IgD-negative memory B cell (primary cell): ENCODE measurements at regions not wholly inside any gene's neighbourhood (a gene's known extent, or its start where the extent isn't known, plus 50 kb on each side); places are given as distances from the start of the nearest gene placed in this dataset.
A peak's percentile ranks its signal among the peaks of the same experiment; 100 is the strongest.

Source experiments
- H3K27ac Mint-ChIP-seq, 3 donors: one replicate each; pipeline ENCODE4 v1.8.0; 2020 to 2022; ENCODE audit warnings: mild to moderate bottlenecking in 3 of 3, mixed read lengths in 3 of 3, moderate library complexity in 1 of 3
- H3K27me3 Mint-ChIP-seq: one replicate; pipeline ENCODE4 v1.8.0; 2021; ENCODE audit warnings: mixed read lengths
- H3K36me3 Mint-ChIP-seq: one replicate; pipeline ENCODE4 v1.8.0; 2020; ENCODE audit warnings: mild to moderate bottlenecking, mixed read lengths
- H3K4me1 Mint-ChIP-seq, 3 donors: one replicate each; pipeline ENCODE4 v1.8.0; 2020 to 2022; ENCODE audit warnings: mixed read lengths in 3 of 3, mild to moderate bottlenecking in 1 of 3
- H3K4me3 Mint-ChIP-seq, 4 donors: one replicate each; pipeline ENCODE4 v1.8.0; 2020 to 2022; ENCODE audit warnings: mild to moderate bottlenecking in 4 of 4, mixed read lengths in 4 of 4, moderate library complexity in 3 of 4
- H3K9me3 Mint-ChIP-seq, 3 donors: one replicate each; pipeline ENCODE4 v1.8.0; 2020 to 2021; ENCODE audit warnings: mixed read lengths in 3 of 3, mild to moderate bottlenecking in 1 of 3

DNA sequence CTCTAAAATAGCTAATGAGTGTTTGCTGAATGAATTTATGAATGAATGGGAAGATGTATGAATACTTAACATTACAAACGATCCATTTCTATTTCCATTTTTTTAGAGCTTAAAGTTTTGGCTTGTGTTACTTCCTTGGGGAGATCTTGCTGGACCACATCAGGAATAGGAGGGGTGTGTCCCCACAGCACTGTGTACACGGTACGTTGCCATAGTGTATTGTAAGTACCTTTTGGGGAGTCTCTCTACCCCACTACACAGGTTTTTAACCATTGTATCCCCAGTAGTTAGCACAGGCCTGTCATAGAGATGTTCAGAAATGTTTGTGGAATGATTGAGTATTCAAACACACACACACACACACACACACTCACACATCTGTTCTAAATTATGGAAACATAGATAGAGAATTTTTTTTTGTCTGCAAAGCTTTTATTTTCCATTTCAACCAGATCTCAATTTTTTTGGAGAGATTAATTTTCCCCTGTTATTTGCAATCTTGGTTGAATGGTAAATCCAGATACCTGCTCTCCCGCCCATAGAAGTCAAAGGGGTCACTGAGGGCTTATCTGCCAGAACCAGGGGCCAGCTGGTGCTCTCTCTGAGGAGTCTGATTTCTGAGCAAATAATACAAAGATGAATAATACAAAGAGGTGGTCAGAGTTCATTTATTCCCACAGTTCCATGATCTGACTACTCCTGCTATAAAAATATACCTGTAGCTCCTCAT, 471.0 kb downstream of the INSC start:
- Mint-ChIP-seq H3K4me1 (no peaks in the 10 kb centered on the region), H3K36me3 (no peaks in the 10 kb centered on the region), H3K27me3 (no peaks in the 10 kb centered on the region), H3K27ac (no peak overlapping the region), H3K9me3 (peaks cover 0 to 2% (median 2%) of the 10 kb centered on the region in 3 donors), H3K4me3 (no peak overlapping the region)

DNA sequence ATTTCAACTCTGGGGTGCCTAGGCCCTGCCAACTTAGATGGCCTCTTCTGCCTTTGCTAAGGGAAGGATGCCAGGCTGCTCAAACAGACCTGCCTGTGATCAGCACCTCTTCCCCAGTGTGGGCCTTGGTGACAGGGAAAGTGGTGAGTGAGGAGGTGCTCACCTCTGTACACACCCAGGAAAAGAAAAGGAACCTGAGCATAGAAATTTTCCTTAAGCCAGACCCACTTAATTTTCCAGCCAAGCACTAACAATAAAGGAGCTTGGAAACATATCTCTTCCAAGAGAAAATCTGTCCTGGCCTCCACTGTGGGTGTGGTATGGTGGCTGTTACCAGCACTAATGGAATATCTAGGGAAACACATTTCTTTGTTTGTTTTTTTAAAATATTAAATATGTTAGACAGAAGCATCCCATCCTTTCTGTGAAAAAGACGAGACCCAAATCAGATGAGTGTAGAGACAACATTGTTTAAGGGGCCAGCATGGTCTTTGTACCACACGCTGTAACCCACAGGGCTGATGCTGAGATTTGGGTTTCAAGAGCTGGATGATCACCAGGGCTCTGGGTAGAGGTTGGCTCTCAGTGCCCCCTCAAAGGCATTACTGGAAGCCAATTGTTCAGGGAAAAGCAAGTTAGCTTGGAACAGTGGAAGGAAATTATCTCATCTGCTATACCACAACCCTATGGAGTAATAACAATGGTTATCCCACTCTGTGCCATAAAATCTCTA, 472.2 kb downstream of the INSC start:
- Mint-ChIP-seq H3K4me1 (no peaks in the 10 kb centered on the region), H3K9me3 (peaks cover 0 to 3% (median 2%) of the 10 kb centered on the region in 3 donors), H3K27me3 (no peaks in the 10 kb centered on the region), H3K27ac (no peak overlapping the region), H3K4me3 (no peak overlapping the region), H3K36me3 (no peaks in the 10 kb centered on the region)

- Mint-ChIP-seq H3K36me3 (no peaks in the 10 kb centered on the region), H3K4me1 (no peaks in the 10 kb centered on the region), H3K4me3 (no peak overlapping the region), H3K9me3 (peaks cover 0 to 9% (median 3%) of the 10 kb centered on the region in 3 donors), H3K27ac (no peak overlapping the region), H3K27me3 (no peaks in the 10 kb centered on the region)
Measured at GRCh38 chr11:15589070-15589626, 474.4 kb downstream of the INSC start.

- Mint-ChIP-seq H3K4me1 (no peaks in the 10 kb centered on the region), H3K36me3 (no peaks in the 10 kb centered on the region), H3K4me3 (no peak overlapping the region), H3K27ac (no peak overlapping the region), H3K27me3 (no peaks in the 10 kb centered on the region), H3K9me3 (peaks cover 0 to 9% (median 3%) of the 10 kb centered on the region in 3 donors)
Measured at GRCh38 chr11:15590132-15590531, 475.4 kb downstream of the INSC start.

- Mint-ChIP-seq H3K36me3 (no peaks in the 10 kb centered on the region), H3K27me3 (no peaks in the 10 kb centered on the region), H3K9me3 (peaks cover 0 to 11% (median 3%) of the 10 kb centered on the region in 3 donors), H3K4me3 (no peak overlapping the region), H3K27ac (no peak overlapping the region), H3K4me1 (no peaks in the 10 kb centered on the region)
Measured at GRCh38 chr11:15591112-15591537, 476.4 kb downstream of the INSC start.

DNA sequence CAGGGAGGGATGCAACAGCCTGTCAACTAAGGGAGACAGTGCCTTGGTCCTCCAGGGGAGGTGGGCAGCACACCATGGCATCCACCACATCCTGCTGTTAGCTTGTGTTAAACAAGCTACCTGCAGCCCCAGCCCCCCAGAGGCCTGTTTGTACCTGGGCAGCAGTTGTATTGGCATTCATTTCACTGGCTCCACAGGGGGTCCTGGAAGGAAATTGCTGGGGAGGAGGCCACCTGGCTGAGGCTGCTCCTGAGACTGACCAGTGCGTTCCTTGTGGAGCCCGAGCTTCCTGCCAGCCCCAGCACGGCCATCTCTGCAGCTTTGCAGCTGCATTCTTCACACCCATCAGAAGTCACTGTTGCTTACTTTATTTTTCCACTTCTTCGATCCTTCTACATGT, 479.9 kb downstream of the INSC start:
- H3K9me3 Mint-ChIP-seq = peaks cover 2 to 16% (median 3%) of the 10 kb centered on the region in 3 donors
- peak overlapping the region in 1 of 3 donors; percentile 3 for H3K27ac Mint-ChIP-seq
- H3K4me3 Mint-ChIP-seq = no peak overlapping the region
- H3K27me3 Mint-ChIP-seq = no peaks in the 10 kb centered on the region
- H3K4me1 Mint-ChIP-seq = no peaks in the 10 kb centered on the region
- no peaks in the 10 kb centered on the region for H3K36me3 Mint-ChIP-seq

GRCh38 chr11:15599376-15599775, 484.7 kb downstream of the INSC start:
- peaks cover 0 to 8% (median 3%) of the 10 kb centered on the region in 3 donors for H3K9me3 Mint-ChIP-seq
- H3K27me3 Mint-ChIP-seq = no peaks in the 10 kb centered on the region
- no peaks in the 10 kb centered on the region for H3K4me1 Mint-ChIP-seq
- H3K36me3 Mint-ChIP-seq = no peaks in the 10 kb centered on the region
- no peak overlapping the region for H3K27ac Mint-ChIP-seq
- no peak overlapping the region for H3K4me3 Mint-ChIP-seq

- Mint-ChIP-seq H3K9me3 (peaks cover 2 to 6% (median 3%) of the 10 kb centered on the region in 3 donors), H3K4me3 (no peak overlapping the region), H3K27me3 (no peaks in the 10 kb centered on the region), H3K36me3 (no peaks in the 10 kb centered on the region), H3K4me1 (no peaks in the 10 kb centered on the region), H3K27ac (no peak overlapping the region)
Measured at GRCh38 chr11:15602047-15602446, 487.3 kb downstream of the INSC start.

DNA sequence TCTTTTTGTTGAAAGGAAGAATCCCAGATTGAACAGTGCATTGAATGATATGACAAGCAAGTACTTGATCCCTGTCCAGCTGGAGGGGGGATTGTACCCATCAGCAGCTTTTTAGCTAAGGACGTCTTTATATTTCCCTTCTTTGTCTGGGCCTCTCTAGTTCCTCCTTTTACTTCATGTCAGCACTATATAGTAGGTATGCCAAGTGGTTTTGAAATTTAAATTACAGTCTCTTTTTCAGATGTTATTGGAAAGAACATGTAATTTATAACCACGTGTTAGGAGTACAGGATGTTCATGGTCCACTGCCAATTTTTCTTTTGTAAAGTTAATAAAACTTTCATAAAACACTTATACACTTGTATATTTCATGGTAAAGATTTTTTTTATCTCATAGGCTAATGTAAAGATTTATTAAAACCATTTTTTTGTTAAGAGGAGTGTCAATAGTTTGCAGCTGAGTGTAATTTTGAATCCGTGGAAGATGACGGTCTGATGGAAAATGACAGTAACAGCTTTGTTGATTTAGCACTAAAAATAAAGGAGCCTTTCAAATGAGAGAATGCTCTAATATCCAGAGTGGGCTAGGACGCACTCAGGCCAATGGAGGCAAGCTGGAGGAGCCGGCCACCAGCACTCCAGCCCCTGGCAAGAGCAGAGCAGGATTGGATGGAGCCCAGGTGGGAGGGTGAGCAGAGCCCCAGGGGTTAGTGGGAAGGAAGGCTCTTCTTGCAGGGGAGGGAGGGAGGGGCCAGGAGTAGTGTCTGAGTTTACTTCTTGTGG, 488.3 kb downstream of the INSC start:
- H3K27me3 Mint-ChIP-seq = no peaks in the 10 kb centered on the region
- H3K9me3 Mint-ChIP-seq = peaks cover 2 to 5% (median 3%) of the 10 kb centered on the region in 3 donors
- H3K4me1 Mint-ChIP-seq = no peaks in the 10 kb centered on the region
- H3K27ac Mint-ChIP-seq = no peak overlapping the region
- H3K36me3 Mint-ChIP-seq = no peaks in the 10 kb centered on the region
- no peak overlapping the region for H3K4me3 Mint-ChIP-seq

DNA sequence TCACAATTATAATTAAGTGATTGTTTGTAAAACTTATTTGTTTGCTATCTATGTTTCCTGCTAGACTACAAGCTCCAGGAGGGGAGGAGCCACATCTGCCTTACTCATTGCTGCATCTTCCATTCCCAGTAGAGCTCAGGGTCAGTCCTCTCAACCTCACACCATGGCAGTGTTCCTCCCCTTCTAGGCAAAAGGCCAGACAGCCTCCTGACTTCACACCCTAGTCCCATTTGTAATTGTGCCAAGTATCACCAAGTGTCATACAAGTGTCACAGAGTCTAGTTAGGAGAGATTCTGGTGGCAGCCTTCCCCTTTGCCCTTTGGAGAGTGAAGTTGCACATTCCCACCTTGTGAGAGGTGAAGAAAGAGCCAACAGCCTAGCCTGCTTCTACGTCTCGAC, 490.4 kb downstream of the INSC start:
- Mint-ChIP-seq H3K9me3 (peaks cover 0 to 2% (median 1%) of the 10 kb centered on the region in 3 donors), H3K36me3 (no peaks in the 10 kb centered on the region), H3K27me3 (no peaks in the 10 kb centered on the region), H3K4me1 (no peaks in the 10 kb centered on the region), H3K27ac (no peak overlapping the region), H3K4me3 (no peak overlapping the region)

- Mint-ChIP-seq H3K4me3 (no peak overlapping the region), H3K27ac (no peak overlapping the region), H3K4me1 (no peaks in the 10 kb centered on the region), H3K36me3 (no peaks in the 10 kb centered on the region), H3K27me3 (no peaks in the 10 kb centered on the region), H3K9me3 (peaks cover 0 to 2% (median 1%) of the 10 kb centered on the region in 3 donors)
Measured at GRCh38 chr11:15607361-15608036, 492.8 kb downstream of the INSC start.

DNA sequence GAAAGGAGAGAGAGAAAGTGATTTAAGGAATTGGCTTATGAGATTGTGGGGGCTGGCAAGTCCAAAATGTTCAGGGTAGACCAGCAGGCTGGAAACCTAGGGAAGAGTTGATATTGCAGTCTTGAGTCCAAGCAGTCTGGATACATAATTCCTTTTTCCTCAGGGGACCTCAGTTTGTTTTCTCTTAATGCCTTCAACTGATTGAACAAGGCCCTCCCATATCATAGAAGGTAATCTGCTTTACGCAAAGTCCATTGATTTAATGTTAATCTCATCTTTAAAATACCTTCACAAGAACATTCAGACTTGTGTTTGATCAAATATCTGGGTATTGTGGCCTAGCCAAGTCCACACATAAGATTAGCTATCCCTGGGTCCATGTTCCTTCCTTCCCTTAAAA, 494.7 kb downstream of the INSC start:
- peaks cover 0 to 2% (median 1%) of the 10 kb centered on the region in 3 donors for H3K9me3 Mint-ChIP-seq
- H3K4me3 Mint-ChIP-seq = no peak overlapping the region
- H3K4me1 Mint-ChIP-seq = no peaks in the 10 kb centered on the region
- H3K27ac Mint-ChIP-seq = no peak overlapping the region
- no peaks in the 10 kb centered on the region for H3K36me3 Mint-ChIP-seq
- H3K27me3 Mint-ChIP-seq = no peaks in the 10 kb centered on the region

GRCh38 chr11:15610881-15611280, 496.2 kb downstream of the INSC start:
- H3K27ac Mint-ChIP-seq = no peak overlapping the region
- H3K9me3 Mint-ChIP-seq = peaks cover 0 to 6% (median 0%) of the 10 kb centered on the region in 3 donors
- H3K4me3 Mint-ChIP-seq = no peak overlapping the region
- H3K36me3 Mint-ChIP-seq = no peaks in the 10 kb centered on the region
- no peaks in the 10 kb centered on the region for H3K4me1 Mint-ChIP-seq
- no peaks in the 10 kb centered on the region for H3K27me3 Mint-ChIP-seq

DNA sequence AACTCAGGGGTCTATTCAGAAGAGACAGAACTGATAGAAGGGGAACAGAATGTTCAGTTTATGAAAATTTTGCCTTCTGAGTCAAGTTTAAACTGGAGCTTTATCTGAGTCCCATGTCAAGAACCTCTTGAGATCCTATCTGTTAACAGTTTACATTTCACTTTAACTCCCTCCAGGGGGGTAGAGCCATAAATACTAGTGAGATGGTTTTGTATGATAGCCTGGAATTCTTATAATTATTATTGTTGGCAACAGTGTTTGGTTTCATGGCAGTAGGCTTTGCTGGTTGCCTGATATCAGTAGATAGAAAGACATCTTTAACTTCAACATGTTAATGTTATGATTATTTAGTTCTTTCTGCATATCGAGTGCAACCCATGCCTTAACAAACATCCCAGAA, 498.5 kb downstream of the INSC start:
- no peaks in the 10 kb centered on the region for H3K36me3 Mint-ChIP-seq
- H3K4me3 Mint-ChIP-seq = no peak overlapping the region
- no peak overlapping the region for H3K27ac Mint-ChIP-seq
- H3K9me3 Mint-ChIP-seq = peaks cover 0 to 6% (median 0%) of the 10 kb centered on the region in 3 donors
- no peaks in the 10 kb centered on the region for H3K27me3 Mint-ChIP-seq
- no peaks in the 10 kb centered on the region for H3K4me1 Mint-ChIP-seq
